ENCODE measurements at regions not wholly inside any gene's neighbourhood (a gene's known extent, or its start where the extent isn't known, plus 50 kb on each side); places are given as distances from the start of the nearest gene placed in this dataset.

DNA sequence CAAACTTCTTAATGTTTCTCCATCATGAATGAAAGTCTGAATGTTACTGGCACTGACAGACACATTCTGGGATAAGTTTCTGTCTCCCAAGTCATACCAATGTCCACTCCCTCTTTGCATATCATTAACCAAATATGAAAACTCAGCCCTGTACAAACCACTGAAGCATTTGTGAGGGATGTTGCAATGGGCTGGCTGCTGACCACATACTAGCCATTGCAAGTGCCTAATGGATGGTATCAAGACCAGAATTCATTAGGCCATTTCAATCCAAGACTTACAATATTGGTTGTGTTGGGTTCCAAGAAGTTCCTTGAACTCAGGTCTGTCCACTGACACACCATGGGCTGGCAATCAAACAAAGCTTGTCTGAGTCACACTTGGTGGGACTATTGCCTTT is 73.8 kb downstream of the CBLN2 start:
- no peak for DNase-seq

DNA sequence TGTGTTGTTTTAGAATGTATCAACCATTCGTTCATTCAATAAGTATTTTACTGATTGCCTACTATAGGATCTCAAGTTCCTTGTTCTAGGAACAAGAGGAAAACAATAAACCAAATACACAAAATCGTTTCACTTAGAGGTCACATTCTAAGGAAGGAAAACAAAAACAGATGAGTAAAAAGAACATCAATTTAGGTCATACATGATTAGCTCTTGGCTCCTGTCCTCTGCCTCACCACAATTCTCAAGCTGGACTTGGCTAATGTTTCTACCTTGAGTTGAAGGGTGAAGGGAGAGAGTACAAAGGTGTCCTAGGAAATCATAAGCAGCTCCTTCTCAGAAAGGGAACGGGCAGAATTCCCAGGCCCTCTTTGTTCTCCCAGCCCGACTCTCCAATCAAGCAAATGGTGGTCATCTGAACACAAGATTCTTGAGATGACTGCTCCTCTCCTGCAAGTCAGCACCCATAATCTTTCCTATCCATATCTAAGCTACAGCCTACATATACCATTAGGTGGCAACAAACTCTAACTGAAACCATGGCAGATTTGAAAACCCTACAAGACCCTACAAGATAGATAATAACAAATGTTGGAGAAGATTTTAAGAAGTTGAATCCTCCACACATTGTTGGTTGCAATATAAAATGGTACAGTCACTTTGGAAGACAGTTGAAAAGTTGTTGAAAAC is 76.0 kb downstream of the CBLN2 start:
- no peak for DNase-seq

- no peak for DNase-seq
Measured at GRCh38 chr18:72460210-72460680, 83.9 kb downstream of the CBLN2 start.

GRCh38 chr18:72458271-72458670 is 85.9 kb downstream of the CBLN2 start:
- no peak for DNase-seq

- DNase-seq: no peak
Measured at GRCh38 chr18:72456802-72457201, 87.3 kb downstream of the CBLN2 start.

DNA sequence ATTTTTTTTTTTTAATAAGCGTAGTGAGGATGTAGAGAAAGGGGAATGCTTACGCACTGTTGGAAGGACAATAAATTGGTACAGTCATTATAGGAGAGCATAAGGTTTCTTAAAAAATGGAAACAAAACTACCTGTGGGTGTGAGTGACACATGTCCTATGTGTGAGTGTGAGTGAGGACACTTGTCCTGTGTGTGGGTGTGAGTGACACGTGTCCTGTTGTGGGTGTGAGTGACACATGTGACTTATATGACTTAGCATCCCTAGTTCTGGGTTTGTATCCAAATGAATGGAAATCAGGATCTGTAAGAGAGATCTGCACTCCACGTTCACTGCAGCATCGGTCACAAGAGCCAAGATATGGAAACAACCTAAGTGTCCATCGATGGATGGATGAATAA is 91.8 kb downstream of the CBLN2 start:
- no peak for DNase-seq

DNA sequence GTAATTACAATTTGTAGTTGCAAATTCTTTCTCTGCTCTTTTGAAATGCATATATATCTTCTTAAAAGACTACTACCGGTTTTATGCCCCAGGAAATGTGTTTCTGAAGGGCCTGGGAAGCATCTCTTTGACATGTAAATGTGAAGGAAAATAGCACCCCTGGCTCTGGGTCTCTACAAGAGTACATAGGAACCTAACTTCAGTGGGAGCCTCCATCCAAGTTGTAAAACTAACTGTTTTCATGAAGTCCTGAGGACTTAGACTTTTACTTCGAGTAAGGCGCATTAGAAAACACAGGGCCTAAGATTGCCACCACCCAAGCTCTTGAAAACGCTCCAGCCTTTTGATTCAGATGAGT is 99.4 kb downstream of the CBLN2 start:
- no peak for DNase-seq

DNA sequence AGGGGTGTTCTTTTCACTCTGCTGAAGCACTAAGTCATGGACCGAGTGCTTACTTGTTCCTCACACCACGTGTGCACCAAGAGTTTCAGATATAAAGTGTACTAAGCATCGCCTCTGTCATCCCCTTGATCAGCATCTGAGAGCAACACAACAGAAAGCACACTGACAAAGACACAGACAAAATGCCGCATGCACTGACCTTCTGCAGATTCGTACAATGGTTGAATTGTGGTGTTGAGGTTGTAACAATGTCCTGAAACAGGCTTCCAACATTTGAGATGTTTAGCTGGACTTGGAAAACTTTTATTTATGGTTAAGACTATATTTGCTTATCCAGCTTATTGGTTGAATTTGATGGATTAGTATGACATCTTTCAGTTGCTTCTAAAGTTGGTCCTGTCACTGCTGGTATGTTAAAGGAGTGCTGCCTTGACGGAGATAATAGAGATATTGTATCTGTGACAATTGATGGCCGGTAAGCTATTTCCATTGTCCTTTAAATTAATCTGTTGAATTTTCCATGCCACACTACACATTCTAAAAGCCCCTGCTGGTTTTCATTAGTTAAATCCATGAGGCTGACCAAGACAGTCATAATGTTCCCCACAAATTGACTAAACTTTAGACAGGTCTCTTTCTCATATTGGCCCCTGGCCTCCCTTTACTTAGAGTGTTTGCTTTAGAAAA is 99.9 kb downstream of the CBLN2 start:
- DNase-seq: no peak

GRCh38 chr18:72436401-72436800 is 107.7 kb downstream of the CBLN2 start:
- no peak for DNase-seq

DNA sequence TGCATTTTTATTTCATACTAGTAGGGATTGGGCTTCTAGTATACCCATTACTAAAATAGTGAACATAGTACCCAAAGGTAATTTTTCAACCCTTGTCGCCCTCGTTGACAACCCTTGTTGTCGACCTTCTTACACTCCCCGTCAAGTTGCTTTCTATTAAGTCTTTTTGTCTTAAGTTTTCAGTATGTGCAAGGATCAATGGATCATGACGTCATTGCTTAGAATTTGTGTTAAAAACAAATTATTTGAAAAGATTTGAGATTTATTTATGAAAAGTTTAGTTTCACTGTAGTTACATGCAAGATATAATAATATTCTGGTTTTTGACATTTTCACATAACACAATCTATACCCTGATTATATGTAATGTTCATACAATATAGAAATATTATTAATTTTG is 110.4 kb downstream of the CBLN2 start:
- no peak for DNase-seq

DNA sequence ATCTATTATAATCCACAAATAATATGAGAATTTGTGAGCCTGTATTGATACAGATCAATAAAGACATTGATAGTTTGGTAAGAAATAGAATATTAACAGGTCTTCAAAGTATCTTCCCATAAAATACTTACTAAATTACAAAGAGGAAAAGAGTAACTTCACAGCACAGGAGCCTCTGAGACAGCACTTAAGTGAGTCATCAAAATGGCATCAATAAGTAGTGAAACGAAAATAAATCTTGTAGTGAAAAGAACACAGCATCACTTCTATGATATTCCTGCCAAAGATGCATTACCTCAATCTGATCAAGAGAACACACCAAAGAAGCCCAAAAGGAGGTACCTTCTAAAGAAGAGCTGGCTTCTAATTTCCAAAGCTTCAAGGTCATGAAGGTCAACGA is 116.4 kb downstream of the CBLN2 start:
- no peak for DNase-seq

- no peak for DNase-seq
Measured at GRCh38 chr18:72419914-72420313, 124.2 kb downstream of the CBLN2 start.

- DNase-seq: no peak
Measured at GRCh38 chr18:72412927-72413326, 131.2 kb downstream of the CBLN2 start.

DNA sequence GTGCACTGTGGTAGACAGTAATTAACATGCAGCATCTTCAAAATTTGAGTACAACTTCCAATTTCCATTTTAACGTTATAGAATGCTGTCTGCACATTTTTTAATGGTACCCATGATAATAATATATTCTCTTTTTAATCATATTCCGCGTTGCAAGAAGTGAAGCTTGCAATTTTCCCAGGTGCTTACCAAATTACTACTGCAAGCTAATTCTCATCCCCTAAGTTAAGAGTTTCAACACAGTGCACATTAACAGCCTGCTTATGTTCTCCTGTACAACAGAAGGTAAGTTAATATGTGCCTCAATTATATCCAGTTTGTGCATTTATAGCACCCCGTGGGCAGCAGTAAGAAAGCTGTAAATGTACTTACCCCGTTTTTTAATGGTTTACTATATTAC is 132.9 kb downstream of the CBLN2 start:
- DNase-seq: no peak

GRCh38 chr18:72410399-72410798 is 133.7 kb downstream of the CBLN2 start:
- no peak for DNase-seq

DNA sequence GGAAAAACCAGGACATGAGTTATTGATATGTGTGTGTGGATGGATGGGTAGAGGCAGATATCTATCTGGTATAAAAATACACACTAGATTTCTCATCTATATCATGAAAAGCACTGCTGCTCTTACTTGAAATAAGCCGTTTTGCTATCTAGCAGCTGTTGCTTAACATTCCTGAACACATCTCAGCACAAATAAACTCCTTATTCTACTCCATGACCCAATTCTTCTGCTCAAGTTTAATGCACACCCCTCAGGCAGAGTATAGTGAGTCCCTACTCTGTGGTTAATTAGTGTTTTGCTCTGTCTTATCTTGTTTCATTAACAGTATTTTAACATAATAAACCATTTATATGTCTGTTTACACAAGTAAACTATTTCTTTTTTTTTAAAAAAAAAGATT is 134.2 kb downstream of the CBLN2 start:
- DNase-seq: no peak

- no peak for DNase-seq
Measured at GRCh38 chr18:72407048-72407447, 137.1 kb downstream of the CBLN2 start.

DNA sequence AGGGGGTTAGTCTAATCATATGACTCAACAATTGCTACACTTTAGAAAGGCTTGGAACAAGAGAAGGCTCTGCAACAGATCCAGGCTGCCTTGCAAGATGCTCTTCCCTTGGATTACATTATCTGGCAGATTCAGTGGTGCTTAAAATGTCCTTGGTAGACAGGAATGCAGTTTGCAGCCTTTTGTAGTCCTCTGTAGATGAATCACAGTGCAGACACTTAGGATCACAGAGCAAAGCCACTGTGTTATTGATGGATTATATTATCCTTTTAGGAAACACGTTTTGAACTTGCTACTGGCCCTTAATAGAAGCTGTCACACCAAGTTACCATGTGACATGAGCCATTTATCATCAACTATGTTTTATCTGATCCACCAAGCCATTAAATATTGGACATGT is 152.2 kb downstream of the CBLN2 start:
- DNase-seq: no peak

DNA sequence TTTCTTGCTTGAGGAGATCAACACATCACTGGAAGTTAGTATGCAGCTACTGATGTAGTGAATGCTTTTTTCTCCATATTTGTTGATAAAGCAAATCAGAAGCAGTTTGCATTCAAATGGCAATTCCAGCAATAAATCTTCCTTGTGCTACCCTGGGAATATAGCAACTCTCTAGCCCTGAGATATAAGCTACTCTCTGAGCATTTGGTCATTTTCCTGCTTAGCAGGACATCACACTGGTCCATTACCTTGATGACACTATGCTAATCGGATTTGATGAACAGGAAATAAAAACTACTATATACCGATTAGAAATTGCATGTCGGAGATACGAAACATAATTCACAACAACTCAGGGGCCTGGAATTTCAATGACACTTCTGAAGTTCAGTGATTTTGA is 152.7 kb downstream of the CBLN2 start:
- no peak for DNase-seq

DNA sequence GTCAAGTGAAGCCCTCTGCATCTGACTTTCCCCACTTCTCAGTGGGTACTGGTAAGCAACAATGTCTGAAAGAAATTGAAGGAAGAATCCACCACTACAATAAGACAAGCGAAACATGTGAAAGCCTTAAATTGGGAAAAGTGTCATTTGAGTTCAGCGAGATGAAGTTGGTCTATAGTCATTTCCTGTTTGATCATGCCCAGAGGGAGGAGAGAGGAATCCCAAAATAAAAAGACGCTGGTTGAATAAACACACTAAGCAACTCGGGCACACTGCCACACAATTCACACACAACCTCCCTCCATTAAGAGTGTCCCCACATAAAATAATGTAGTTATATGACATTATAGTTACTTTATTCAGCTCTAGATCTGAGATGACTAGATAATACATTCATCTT is 166.1 kb downstream of the CBLN2 start:
- DNase-seq: no peak

- no peak for DNase-seq
Measured at GRCh38 chr18:72376256-72376655, 167.9 kb downstream of the CBLN2 start.

DNA sequence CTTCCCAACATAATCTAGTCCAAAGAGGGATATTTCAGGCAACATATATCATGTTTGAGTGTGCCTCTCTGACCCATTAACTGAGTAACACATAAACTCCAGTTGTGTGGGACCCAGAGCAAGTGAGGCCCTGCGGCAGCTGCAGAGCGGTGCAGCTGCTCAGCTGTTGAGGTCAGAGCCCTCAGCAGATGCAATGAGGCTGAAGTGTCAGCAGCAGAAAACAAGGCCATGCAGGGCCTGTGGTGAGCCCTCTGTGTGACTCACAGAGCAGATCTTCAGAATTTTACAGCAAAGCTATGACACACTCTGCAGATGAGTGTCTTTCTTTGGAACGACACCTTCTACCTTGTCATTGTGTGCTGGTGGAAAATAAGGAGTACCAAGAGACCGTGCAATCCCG is 168.5 kb downstream of the CBLN2 start:
- no peak for DNase-seq

DNA sequence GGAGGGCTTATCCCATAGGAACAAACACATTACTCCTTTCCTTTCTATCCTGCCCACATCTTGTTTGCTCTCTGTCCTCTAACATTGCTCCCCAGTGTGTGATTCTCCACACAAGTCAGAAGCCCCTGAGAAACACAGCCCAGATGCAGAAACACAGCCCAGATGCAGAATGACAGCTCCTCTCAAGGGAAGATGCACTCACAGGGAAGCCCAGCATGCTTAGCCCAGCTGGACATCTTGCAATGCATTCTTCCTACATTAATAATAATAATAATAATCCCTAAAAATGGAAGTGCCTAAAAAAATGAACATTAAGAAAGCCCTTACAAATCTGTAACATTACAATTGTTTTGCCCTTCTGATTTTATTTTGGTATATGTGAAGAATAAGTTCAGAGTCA is 172.1 kb downstream of the CBLN2 start:
- DNase-seq: no peak

GRCh38 chr18:72368308-72368707 is 175.8 kb downstream of the CBLN2 start:
- DNase-seq: no peak

- DNase-seq: no peak
Measured at GRCh38 chr18:72360634-72361033, 183.5 kb downstream of the CBLN2 start.
